Body of pancreas (tissue), 4 donors: ENCODE measurements at regions not wholly inside any gene's neighbourhood (a gene's known extent, or its start where the extent isn't known, plus 50 kb on each side); places are given as distances from the start of the nearest gene placed in this dataset.
"Not testable (repeated sequence)": the region's sequence is repeated elsewhere in the genome, so short reads cannot be mapped to it uniquely, and the experiment has no call there.

Experiments used
- POLR2A ChIP-seq, 3 donors: fragments of 450-650 bp; IDR thresholded peaks; one replicate each; pipeline ENCODE4 v1.6.1; 2016; ENCODE audit warnings: antibody characterized with exemption in 3 of 3, mild to moderate bottlenecking in 2 of 3
- TF ChIP-seq, protein P1 (sequence below), 7 experiments: fragments of 450-650 bp in 4 of 7; fragments of 200-600 bp in 3 of 7; sonication (generic) in 3 of 7; IDR thresholded peaks; one replicate each; pipeline ENCODE4 v1.5.1; 2016 to 2019; ENCODE audit warnings: antibody characterized with exemption in 7 of 7

DNA sequence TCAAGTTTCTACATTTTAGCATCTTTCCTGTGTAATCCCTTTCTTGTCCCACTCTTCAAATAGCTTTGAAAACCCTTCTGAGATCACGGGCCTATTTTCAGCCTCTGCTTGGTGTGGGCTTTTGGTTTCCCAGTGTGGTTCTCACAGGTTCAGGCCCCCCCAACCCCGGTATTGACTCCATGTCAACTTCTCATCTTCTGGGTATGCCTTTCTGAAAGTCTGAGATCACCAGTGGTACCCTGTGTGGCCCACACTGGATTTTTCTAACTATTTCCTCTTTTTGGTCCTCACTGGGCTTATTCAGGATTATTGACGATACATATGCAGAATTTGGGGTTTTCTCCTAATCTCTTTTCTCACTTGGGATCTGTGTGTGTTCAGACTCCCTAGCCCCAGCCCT lies 146.9 kb upstream of the PLGLB2 start:
- TF ChIP-seq, protein P1, sequence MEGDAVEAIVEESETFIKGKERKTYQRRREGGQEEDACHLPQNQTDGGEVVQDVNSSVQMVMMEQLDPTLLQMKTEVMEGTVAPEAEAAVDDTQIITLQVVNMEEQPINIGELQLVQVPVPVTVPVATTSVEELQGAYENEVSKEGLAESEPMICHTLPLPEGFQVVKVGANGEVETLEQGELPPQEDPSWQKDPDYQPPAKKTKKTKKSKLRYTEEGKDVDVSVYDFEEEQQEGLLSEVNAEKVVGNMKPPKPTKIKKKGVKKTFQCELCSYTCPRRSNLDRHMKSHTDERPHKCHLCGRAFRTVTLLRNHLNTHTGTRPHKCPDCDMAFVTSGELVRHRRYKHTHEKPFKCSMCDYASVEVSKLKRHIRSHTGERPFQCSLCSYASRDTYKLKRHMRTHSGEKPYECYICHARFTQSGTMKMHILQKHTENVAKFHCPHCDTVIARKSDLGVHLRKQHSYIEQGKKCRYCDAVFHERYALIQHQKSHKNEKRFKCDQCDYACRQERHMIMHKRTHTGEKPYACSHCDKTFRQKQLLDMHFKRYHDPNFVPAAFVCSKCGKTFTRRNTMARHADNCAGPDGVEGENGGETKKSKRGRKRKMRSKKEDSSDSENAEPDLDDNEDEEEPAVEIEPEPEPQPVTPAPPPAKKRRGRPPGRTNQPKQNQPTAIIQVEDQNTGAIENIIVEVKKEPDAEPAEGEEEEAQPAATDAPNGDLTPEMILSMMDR (IDR thresholded peaks at IDR 0.05): not testable (repeated sequence)
- not testable (repeated sequence) for TF ChIP-seq POLR2A (IDR thresholded peaks at IDR 0.05)
